K562 (cell line): ENCODE measurements at regions not wholly inside any gene's neighbourhood (a gene's known extent, or its start where the extent isn't known, plus 50 kb on each side); places are given as distances from the start of the nearest gene placed in this dataset.

Experiments
- E2F4 ChIP-seq: sonication (generic); formaldehyde crosslinking; IDR thresholded peaks from 2 replicates; pipeline ENCODE4 v1.8.0; 2022; ENCODE audit warnings: mild to moderate bottlenecking, low read depth, missing genetic modification reagents
- ELK1 ChIP-seq: sonication (generic); formaldehyde crosslinking; IDR thresholded peaks from 2 replicates; pipeline ENCODE4 v1.8.1; 2022; ENCODE audit warnings: missing genetic modification reagents
- EP300 ChIP-seq: IDR thresholded peaks from 2 replicates; pipeline ENCODE4 v1.6.1; 2012; ENCODE audit warnings: low read length, improper control_type of control experiment
- HDAC8 ChIP-seq: fragments of 450-650 bp; IDR thresholded peaks from 2 replicates; pipeline ENCODE4 v1.6.1; 2016; ENCODE audit warnings: mild to moderate bottlenecking, missing genetic modification characterization, moderate library complexity, missing compliant biosample characterization
- JUND ChIP-seq, 2 experiments: IDR thresholded peaks; 2 replicates in 1 of 2; 3 replicates in 1 of 2; pipeline ENCODE4 v1.6.1; 2011; ENCODE audit warnings: borderline replicate concordance in 2 of 2, low read depth in 2 of 2, low read length in 2 of 2, improper control_type of control experiment in 1 of 2, missing biosample characterization in 1 of 2, missing genetic modification characterization in 1 of 2, missing genetic modification reagents in 1 of 2
- MAX ChIP-seq: sonication (generic); formaldehyde crosslinking; IDR thresholded peaks from 2 replicates; pipeline ENCODE4 v1.9.0; 2022; ENCODE audit warnings: mild to moderate bottlenecking, missing genetic modification reagents
- POLR2AphosphoS5 ChIP-seq: IDR thresholded peaks from 2 replicates; pipeline ENCODE4 v1.6.1; 2011; ENCODE audit warnings: mild to moderate bottlenecking, low read depth, low read length, moderate library complexity; ENCODE audit not compliant: control insufficient read depth, insufficient read depth
- ZBTB34 ChIP-seq: fragments of 250-450 bp; sonication (Bioruptor Pico); IDR thresholded peaks from 2 replicates; pipeline ENCODE4 v1.8.0; 2021; ENCODE audit warnings: mild to moderate bottlenecking, moderate library complexity
- ZBTB49 ChIP-seq: sonication (generic); formaldehyde crosslinking; IDR thresholded peaks from 2 replicates; pipeline ENCODE4 v1.8.0; 2022; ENCODE audit warnings: missing genetic modification reagents, mild to moderate bottlenecking, borderline replicate concordance
- ZNF140 ChIP-seq: fragments of 250-450 bp; sonication (Bioruptor Pico); IDR thresholded peaks from 2 replicates; pipeline ENCODE4 v1.8.0; 2021; ENCODE audit warnings: moderate library complexity, mild to moderate bottlenecking, inconsistent platforms
- TF ChIP-seq, protein P1 (sequence below): sonication (generic); formaldehyde crosslinking; IDR thresholded peaks from 2 replicates; pipeline ENCODE4 v1.8.1; 2023; ENCODE audit warnings: mild to moderate bottlenecking, missing genetic modification reagents
- TF ChIP-seq, protein P2 (sequence below): sonication (generic); formaldehyde crosslinking; IDR thresholded peaks from 2 replicates; pipeline ENCODE4 v1.8.0; 2022; ENCODE audit warnings: missing genetic modification reagents, mild to moderate bottlenecking, moderate library complexity, borderline replicate concordance
- TF ChIP-seq, protein P3 (sequence below), 3 experiments: IDR thresholded peaks in 2 of 3; conservative IDR thresholded peaks in 1 of 3; 2 replicates each; pipeline ENCODE4 v1.5.1; 2011 to 2012; ENCODE audit warnings: low read length in 3 of 3, mild to moderate bottlenecking in 3 of 3, control low read depth in 2 of 3, improper control_type of control experiment in 1 of 3, inconsistent platforms in 1 of 3, low read depth in 1 of 3, mixed read lengths in 1 of 3, moderate library complexity in 1 of 3; ENCODE audit not compliant: insufficient read depth in 2 of 3
- TF ChIP-seq, protein P4 (sequence below), 3 experiments: fragments of 200-800 bp in 1 of 3; fragments of 250-450 bp in 1 of 3; fragments of 450-650 bp in 1 of 3; sonication (Bioruptor Pico) in 1 of 3; sonication (Bioruptor generic) in 1 of 3; formaldehyde crosslinking in 1 of 3; IDR thresholded peaks; 2 replicates each; pipeline versions ENCODE4 v1.6.1 to v1.8.0; 2016 to 2022; ENCODE audit warnings: mild to moderate bottlenecking in 2 of 3, missing genetic modification characterization in 2 of 3, missing compliant biosample characterization in 1 of 3, moderate library complexity in 1 of 3

- TF ChIP-seq ZNF140 (CRISPR knock-in tag) (no peak), HDAC8 (tag) (no peak), ELK1 (no peak), EP300 (no peak), POLR2AphosphoS5 (no peak), MAX (CRISPR knock-in tag) (no peak), JUND (IDR thresholded peaks at IDR 0.05; ENCODE audit: borderline replicate concordance, low read depth, low read length) (no peak), JUND (tag; IDR thresholded peaks at IDR 0.05; ENCODE audit: borderline replicate concordance, low read depth, low read length) (no peak), ZBTB49 (CRISPR knock-in tag) (no peak), E2F4 (no peak), ZBTB34 (CRISPR knock-in tag) (no peak)
- TF ChIP-seq, protein P1, sequence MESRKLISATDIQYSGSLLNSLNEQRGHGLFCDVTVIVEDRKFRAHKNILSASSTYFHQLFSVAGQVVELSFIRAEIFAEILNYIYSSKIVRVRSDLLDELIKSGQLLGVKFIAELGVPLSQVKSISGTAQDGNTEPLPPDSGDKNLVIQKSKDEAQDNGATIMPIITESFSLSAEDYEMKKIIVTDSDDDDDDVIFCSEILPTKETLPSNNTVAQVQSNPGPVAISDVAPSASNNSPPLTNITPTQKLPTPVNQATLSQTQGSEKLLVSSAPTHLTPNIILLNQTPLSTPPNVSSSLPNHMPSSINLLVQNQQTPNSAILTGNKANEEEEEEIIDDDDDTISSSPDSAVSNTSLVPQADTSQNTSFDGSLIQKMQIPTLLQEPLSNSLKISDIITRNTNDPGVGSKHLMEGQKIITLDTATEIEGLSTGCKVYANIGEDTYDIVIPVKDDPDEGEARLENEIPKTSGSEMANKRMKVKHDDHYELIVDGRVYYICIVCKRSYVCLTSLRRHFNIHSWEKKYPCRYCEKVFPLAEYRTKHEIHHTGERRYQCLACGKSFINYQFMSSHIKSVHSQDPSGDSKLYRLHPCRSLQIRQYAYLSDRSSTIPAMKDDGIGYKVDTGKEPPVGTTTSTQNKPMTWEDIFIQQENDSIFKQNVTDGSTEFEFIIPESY (CRISPR knock-in tag), result no peak
- TF ChIP-seq, protein P2, sequence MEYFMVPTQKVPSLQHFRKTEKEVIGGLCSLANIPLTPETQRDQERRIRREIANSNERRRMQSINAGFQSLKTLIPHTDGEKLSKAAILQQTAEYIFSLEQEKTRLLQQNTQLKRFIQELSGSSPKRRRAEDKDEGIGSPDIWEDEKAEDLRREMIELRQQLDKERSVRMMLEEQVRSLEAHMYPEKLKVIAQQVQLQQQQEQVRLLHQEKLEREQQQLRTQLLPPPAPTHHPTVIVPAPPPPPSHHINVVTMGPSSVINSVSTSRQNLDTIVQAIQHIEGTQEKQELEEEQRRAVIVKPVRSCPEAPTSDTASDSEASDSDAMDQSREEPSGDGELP (CRISPR knock-in tag), result no peak
- TF ChIP-seq, protein P3, sequence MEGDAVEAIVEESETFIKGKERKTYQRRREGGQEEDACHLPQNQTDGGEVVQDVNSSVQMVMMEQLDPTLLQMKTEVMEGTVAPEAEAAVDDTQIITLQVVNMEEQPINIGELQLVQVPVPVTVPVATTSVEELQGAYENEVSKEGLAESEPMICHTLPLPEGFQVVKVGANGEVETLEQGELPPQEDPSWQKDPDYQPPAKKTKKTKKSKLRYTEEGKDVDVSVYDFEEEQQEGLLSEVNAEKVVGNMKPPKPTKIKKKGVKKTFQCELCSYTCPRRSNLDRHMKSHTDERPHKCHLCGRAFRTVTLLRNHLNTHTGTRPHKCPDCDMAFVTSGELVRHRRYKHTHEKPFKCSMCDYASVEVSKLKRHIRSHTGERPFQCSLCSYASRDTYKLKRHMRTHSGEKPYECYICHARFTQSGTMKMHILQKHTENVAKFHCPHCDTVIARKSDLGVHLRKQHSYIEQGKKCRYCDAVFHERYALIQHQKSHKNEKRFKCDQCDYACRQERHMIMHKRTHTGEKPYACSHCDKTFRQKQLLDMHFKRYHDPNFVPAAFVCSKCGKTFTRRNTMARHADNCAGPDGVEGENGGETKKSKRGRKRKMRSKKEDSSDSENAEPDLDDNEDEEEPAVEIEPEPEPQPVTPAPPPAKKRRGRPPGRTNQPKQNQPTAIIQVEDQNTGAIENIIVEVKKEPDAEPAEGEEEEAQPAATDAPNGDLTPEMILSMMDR (IDR thresholded peaks at IDR 0.05 in 2 of 3, conservative IDR thresholded peaks at IDR 0.05 in 1 of 3; ENCODE audit: insufficient read depth in 2 of 3, low read depth in 1 of 3, low read length in 3 of 3), result peak; percentile 3 to 36 (median 18); a peak in 1 of 6 replicates
- TF ChIP-seq, protein P4, sequence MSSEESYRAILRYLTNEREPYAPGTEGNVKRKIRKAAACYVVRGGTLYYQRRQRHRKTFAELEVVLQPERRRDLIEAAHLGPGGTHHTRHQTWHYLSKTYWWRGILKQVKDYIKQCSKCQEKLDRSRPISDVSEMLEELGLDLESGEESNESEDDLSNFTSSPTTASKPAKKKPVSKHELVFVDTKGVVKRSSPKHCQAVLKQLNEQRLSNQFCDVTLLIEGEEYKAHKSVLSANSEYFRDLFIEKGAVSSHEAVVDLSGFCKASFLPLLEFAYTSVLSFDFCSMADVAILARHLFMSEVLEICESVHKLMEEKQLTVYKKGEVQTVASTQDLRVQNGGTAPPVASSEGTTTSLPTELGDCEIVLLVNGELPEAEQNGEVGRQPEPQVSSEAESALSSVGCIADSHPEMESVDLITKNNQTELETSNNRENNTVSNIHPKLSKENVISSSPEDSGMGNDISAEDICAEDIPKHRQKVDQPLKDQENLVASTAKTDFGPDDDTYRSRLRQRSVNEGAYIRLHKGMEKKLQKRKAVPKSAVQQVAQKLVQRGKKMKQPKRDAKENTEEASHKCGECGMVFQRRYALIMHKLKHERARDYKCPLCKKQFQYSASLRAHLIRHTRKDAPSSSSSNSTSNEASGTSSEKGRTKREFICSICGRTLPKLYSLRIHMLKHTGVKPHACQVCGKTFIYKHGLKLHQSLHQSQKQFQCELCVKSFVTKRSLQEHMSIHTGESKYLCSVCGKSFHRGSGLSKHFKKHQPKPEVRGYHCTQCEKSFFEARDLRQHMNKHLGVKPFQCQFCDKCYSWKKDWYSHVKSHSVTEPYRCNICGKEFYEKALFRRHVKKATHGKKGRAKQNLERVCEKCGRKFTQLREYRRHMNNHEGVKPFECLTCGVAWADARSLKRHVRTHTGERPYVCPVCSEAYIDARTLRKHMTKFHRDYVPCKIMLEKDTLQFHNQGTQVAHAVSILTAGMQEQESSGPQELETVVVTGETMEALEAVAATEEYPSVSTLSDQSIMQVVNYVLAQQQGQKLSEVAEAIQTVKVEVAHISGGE (CRISPR knock-in tag; IDR thresholded peaks at IDR 0.05), result no peak
Observed at GRCh38 chr13:47794963-47795362, 206.1 kb downstream of the SUCLA2 start.
